ENCODE measurements at regions not wholly inside any gene's neighbourhood (a gene's known extent, or its start where the extent isn't known, plus 50 kb on each side); places are given as distances from the start of the nearest gene placed in this dataset.

DNA sequence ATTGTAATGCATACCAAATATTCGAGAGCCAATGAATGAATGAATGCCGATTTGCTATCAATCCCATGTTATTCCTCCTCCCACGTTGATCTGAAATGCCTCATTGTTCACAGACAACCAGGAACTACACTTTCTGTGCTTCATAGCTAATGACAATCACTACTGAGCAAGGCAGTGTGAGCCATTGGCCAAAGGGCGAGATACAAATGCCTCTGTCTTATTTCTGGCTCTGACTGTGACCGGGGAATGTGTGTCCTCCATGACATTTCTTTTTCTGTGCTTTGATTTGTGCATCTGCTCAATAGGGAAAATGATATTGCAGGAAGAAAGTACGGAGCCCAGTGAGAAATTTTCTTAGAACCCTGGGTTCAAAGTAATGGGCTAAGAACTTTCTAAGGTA, 217.1 kb downstream of the CXCL12 start:
- no peaks in the 10 kb centered on the region for H3K36me3 ChIP-seq (ENCODE audit: insufficient read depth, low read length)
- no peaks in the 10 kb centered on the region for H3K4me1 ChIP-seq (ENCODE audit: insufficient read depth, low read length)
- ChIA-PET POLR2A (no interaction called here), CTCF (no interaction called here)
- TF ChIP-seq, protein P1, sequence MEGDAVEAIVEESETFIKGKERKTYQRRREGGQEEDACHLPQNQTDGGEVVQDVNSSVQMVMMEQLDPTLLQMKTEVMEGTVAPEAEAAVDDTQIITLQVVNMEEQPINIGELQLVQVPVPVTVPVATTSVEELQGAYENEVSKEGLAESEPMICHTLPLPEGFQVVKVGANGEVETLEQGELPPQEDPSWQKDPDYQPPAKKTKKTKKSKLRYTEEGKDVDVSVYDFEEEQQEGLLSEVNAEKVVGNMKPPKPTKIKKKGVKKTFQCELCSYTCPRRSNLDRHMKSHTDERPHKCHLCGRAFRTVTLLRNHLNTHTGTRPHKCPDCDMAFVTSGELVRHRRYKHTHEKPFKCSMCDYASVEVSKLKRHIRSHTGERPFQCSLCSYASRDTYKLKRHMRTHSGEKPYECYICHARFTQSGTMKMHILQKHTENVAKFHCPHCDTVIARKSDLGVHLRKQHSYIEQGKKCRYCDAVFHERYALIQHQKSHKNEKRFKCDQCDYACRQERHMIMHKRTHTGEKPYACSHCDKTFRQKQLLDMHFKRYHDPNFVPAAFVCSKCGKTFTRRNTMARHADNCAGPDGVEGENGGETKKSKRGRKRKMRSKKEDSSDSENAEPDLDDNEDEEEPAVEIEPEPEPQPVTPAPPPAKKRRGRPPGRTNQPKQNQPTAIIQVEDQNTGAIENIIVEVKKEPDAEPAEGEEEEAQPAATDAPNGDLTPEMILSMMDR (IDR thresholded peaks at IDR 0.05), result no peak
- H3K4me3 ChIP-seq (ENCODE audit: low read length), result no peak overlapping the region
- H3K9me3 ChIP-seq (ENCODE audit: control insufficient read depth in 1 of 2, insufficient read depth in 1 of 2, low read length in 2 of 2), result no peaks in the 10 kb centered on the region
- Mint-ChIP-seq H3K4me1 (ENCODE audit: low read depth) (no peaks in the 10 kb centered on the region), H3K36me3 (ENCODE audit: low read depth) (no peaks in the 10 kb centered on the region), H3K27me3 (peaks cover 8% of the 10 kb centered on the region), H3K27ac (no peak overlapping the region), H3K9me3 (no peaks in the 10 kb centered on the region), H3K4me3 (no peak overlapping the region)
- no peaks in the 10 kb centered on the region for H3K27me3 ChIP-seq (ENCODE audit: control insufficient read depth in 1 of 2, insufficient read depth in 2 of 2, low read length in 2 of 2)
- ATAC-seq (ENCODE audit: poor library complexity) (no peak), DNase-seq (no peak)
- H3K27ac ChIP-seq (ENCODE audit: low read depth in 1 of 2, low read length in 2 of 2), result no peak overlapping the region
- intact Hi-C loops (cut with DNase I, micrococcal nuclease), result no loop called here

DNA sequence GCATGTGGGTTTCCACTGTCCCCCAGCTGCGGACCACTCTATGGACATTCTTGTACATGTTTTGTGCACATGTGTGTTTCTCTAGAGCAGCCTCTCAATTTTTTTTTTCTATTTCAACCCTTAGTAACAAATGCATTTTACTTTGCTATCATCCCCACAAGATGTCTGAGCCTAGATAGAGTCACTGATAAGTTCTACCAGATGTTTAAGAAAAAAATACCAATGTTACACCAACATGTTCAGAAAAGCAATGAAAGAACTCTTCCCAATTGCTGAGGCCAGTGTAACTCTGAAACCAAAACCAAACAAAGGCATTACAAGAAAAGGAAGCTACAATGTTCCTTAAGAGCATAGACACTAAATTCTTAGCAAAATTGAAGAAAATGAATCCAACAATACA, 218.5 kb downstream of the CXCL12 start:
- CTCF ChIA-PET, result no interaction called here
- ATAC-seq (ENCODE audit: poor library complexity) (no peak), DNase-seq (no peak)
- Histone ChIP-seq H3K4me3 (ENCODE audit: low read length) (no peak overlapping the region), H3K9me3 (ENCODE audit: control insufficient read depth in 1 of 2, insufficient read depth in 1 of 2, low read length in 2 of 2) (no peaks in the 10 kb centered on the region), H3K27me3 (ENCODE audit: control insufficient read depth in 1 of 2, insufficient read depth in 2 of 2, low read length in 2 of 2) (no peaks in the 10 kb centered on the region), H3K4me1 (ENCODE audit: insufficient read depth, low read length) (no peaks in the 10 kb centered on the region), H3K27ac (ENCODE audit: low read depth in 1 of 2, low read length in 2 of 2) (no peak overlapping the region), H3K36me3 (ENCODE audit: insufficient read depth, low read length) (no peaks in the 10 kb centered on the region)
- H3K4me3 Mint-ChIP-seq, result no peak overlapping the region
- no peak overlapping the region for H3K27ac Mint-ChIP-seq
- TF ChIP-seq, protein P1 (IDR thresholded peaks at IDR 0.05), result no peak
- peaks cover 8% of the 10 kb centered on the region for H3K27me3 Mint-ChIP-seq
- no peaks in the 10 kb centered on the region for H3K36me3 Mint-ChIP-seq (ENCODE audit: low read depth)
- POLR2A ChIA-PET, result no interaction called here
- intact Hi-C loops (cut with DNase I, micrococcal nuclease), result no loop called here
- no peaks in the 10 kb centered on the region for H3K9me3 Mint-ChIP-seq
- H3K4me1 Mint-ChIP-seq (ENCODE audit: low read depth), result no peaks in the 10 kb centered on the region

DNA sequence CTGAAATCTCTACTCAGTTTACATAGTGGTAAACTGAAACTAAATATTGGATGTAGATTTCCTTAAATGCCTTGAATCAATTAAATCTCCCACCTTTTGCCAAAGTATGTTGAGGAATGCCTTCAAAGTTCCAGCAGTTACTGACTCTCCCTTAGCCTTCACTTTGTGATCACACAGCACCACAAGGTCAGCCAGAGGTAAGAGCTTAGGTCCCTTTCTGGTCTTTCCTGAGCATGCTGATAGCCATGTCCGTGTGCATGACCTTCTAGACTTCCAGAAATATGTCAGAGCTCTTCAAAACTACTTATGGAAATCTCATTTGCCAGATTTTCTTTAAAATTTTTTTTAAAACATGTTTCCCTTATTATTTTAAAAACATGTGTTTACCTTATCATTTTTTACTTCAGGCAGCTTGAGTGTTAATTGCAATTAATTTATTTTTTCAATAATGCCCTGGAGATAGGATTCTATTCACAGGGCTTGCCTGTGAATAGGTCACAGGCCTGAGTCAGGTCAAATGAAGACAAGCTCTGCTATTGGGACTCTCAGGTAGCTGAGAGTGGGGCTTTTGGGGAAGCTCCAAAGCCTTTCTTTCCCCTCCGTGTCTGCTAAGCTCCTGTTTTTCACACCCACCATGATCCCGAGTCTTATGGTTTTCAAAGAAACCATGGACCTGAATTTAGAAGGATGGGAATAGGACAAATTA, 220.5 kb downstream of the CXCL12 start:
- ATAC-seq (ENCODE audit: poor library complexity) (no peak), DNase-seq (no peak)
- no peaks in the 10 kb centered on the region for H3K9me3 Mint-ChIP-seq
- Histone ChIP-seq H3K4me3 (ENCODE audit: low read length) (no peak overlapping the region), H3K9me3 (ENCODE audit: control insufficient read depth in 1 of 2, insufficient read depth in 1 of 2, low read length in 2 of 2) (no peaks in the 10 kb centered on the region), H3K36me3 (ENCODE audit: insufficient read depth, low read length) (no peaks in the 10 kb centered on the region), H3K27me3 (ENCODE audit: control insufficient read depth in 1 of 2, insufficient read depth in 2 of 2, low read length in 2 of 2) (no peaks in the 10 kb centered on the region), H3K27ac (ENCODE audit: low read depth in 1 of 2, low read length in 2 of 2) (no peak overlapping the region), H3K4me1 (ENCODE audit: insufficient read depth, low read length) (no peaks in the 10 kb centered on the region)
- ChIA-PET CTCF (no interaction called here), POLR2A (no interaction called here)
- intact Hi-C loops (cut with DNase I, micrococcal nuclease), result no loop called here
- no peaks in the 10 kb centered on the region for H3K4me1 Mint-ChIP-seq (ENCODE audit: low read depth)
- H3K27me3 Mint-ChIP-seq, result peaks cover 8% of the 10 kb centered on the region
- TF ChIP-seq, protein P1 (IDR thresholded peaks at IDR 0.05), result no peak
- H3K4me3 Mint-ChIP-seq, result no peak overlapping the region
- H3K27ac Mint-ChIP-seq, result no peak overlapping the region
- no peaks in the 10 kb centered on the region for H3K36me3 Mint-ChIP-seq (ENCODE audit: low read depth)

Data from CD4-positive, alpha-beta T cell (primary cell).